GM21723 (cell line): ENCODE measurements at regions not wholly inside any gene's neighbourhood (a gene's known extent, or its start where the extent isn't known, plus 50 kb on each side); places are given as distances from the start of the nearest gene placed in this dataset.
"Not testable (repeated sequence)": the region's sequence is repeated elsewhere in the genome, so short reads cannot be mapped to it uniquely, and the experiment has no call there.

Experiments
- ATAC-seq: cut with Tn5 transposase; IDR thresholded peaks from one replicate; pipeline ENCODE4 v1.9.1; 2021; ENCODE audit warnings: mild to moderate bottlenecking, moderate library complexity; ENCODE audit not compliant: unreplicated experiment

- ATAC-seq: no peak
Observed at GRCh38 chr3:181549266-181549665, 162.5 kb upstream of the SOX2 start.

- no peak for ATAC-seq
Observed at GRCh38 chr3:181541414-181541813, 170.3 kb upstream of the SOX2 start.

GRCh38 chr3:181534781-181535221 is 176.9 kb upstream of the SOX2 start:
- ATAC-seq: no peak

- ATAC-seq: no peak
Observed at GRCh38 chr3:181533811-181534210, 177.9 kb upstream of the SOX2 start.

GRCh38 chr3:181530584-181530983 is 181.1 kb upstream of the SOX2 start:
- no peak for ATAC-seq

GRCh38 chr3:181521831-181522230 is 189.9 kb upstream of the SOX2 start:
- ATAC-seq: no peak

GRCh38 chr3:181518222-181518621 is 193.5 kb upstream of the SOX2 start:
- no peak for ATAC-seq

GRCh38 chr3:181512787-181513186 is 198.9 kb upstream of the SOX2 start:
- no peak for ATAC-seq

- no peak for ATAC-seq
Observed at GRCh38 chr3:181510500-181510899, 201.2 kb upstream of the SOX2 start.

GRCh38 chr3:181497358-181497757 is 214.4 kb upstream of the SOX2 start:
- no peak for ATAC-seq

- no peak for ATAC-seq
Observed at GRCh38 chr3:181493423-181493822, 218.3 kb upstream of the SOX2 start.

GRCh38 chr3:181488536-181488935 is 223.2 kb upstream of the SOX2 start:
- no peak for ATAC-seq

- no peak for ATAC-seq
Observed at GRCh38 chr3:181487236-181487978, 224.3 kb upstream of the SOX2 start.

GRCh38 chr3:181486141-181486885 is 225.4 kb upstream of the SOX2 start:
- ATAC-seq: no peak

GRCh38 chr3:181484026-181484425 is 227.7 kb upstream of the SOX2 start:
- ATAC-seq: no peak

GRCh38 chr3:181475146-181475545 is 236.6 kb upstream of the SOX2 start:
- not testable (repeated sequence) for ATAC-seq

- no peak for ATAC-seq
Observed at GRCh38 chr3:181470349-181470748, 241.4 kb upstream of the SOX2 start.

GRCh38 chr3:181464033-181464694 is 247.6 kb upstream of the SOX2 start:
- no peak for ATAC-seq

- ATAC-seq: no peak
Observed at GRCh38 chr3:181461381-181461780, 250.3 kb upstream of the SOX2 start.

GRCh38 chr3:181459516-181459915 is 252.2 kb upstream of the SOX2 start:
- no peak for ATAC-seq

- no peak for ATAC-seq
Observed at GRCh38 chr3:181458857-181459256, 252.9 kb upstream of the SOX2 start.

GRCh38 chr3:181457756-181458155 is 254.0 kb upstream of the SOX2 start:
- no peak for ATAC-seq
